ENCODE measurements at regions not wholly inside any gene's neighbourhood (a gene's known extent, or its start where the extent isn't known, plus 50 kb on each side); places are given as distances from the start of the nearest gene placed in this dataset.

DNA sequence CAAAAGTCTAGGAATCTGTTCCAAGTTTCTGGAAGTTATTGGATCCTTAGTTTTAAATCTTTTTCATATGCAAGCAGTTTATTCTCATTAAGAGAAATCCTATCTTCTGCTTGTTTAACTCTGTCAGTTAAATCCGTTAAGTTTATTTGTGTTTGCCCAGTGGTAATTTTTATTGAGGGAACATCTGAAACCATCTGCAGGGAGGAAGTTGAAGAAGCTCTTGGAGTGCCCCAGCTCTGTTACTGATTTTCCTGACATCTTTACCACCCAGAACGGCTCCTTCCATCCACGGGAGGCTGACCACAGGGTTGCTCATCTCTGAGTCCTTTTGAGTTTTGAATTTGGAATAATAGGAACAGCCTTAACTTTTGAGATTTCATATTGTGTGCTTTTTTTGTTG, 99.9 kb upstream of the ZNF618 start:
- TF ChIP-seq, protein P1, sequence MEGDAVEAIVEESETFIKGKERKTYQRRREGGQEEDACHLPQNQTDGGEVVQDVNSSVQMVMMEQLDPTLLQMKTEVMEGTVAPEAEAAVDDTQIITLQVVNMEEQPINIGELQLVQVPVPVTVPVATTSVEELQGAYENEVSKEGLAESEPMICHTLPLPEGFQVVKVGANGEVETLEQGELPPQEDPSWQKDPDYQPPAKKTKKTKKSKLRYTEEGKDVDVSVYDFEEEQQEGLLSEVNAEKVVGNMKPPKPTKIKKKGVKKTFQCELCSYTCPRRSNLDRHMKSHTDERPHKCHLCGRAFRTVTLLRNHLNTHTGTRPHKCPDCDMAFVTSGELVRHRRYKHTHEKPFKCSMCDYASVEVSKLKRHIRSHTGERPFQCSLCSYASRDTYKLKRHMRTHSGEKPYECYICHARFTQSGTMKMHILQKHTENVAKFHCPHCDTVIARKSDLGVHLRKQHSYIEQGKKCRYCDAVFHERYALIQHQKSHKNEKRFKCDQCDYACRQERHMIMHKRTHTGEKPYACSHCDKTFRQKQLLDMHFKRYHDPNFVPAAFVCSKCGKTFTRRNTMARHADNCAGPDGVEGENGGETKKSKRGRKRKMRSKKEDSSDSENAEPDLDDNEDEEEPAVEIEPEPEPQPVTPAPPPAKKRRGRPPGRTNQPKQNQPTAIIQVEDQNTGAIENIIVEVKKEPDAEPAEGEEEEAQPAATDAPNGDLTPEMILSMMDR (IDR thresholded peaks at IDR 0.05; ENCODE audit: low read length): no peak
- TF ChIP-seq EZH2 (optimal IDR thresholded peaks at IDR 0.05; ENCODE audit: low read depth, low read length) (no peak), EZH2phosphoT487 (IDR thresholded peaks at IDR 0.05; ENCODE audit: low read length) (no peak)

Data from MM.1S (cell line).